Fibroblast of lung (primary cell): ENCODE measurements at regions not wholly inside any gene's neighbourhood (a gene's known extent, or its start where the extent isn't known, plus 50 kb on each side); places are given as distances from the start of the nearest gene placed in this dataset.

Experiments used
- EZH2 ChIP-seq: IDR thresholded peaks from 2 replicates; pipeline ENCODE4 v1.5.1; 2012; ENCODE audit warnings: low read length, control low read depth, mild to moderate bottlenecking; ENCODE audit errors: missing control alignments
- TF ChIP-seq, protein P1 (sequence below), 2 donors: IDR thresholded peaks in 1 of 2; conservative IDR thresholded peaks in 1 of 2; 1 replicate in 1 of 2; 2 replicates in 1 of 2; pipeline ENCODE4 v1.5.1; 2011 to 2012; ENCODE audit warnings: low read length in 2 of 2, control low read depth in 1 of 2, inconsistent platforms in 1 of 2, low read depth in 1 of 2, mild to moderate bottlenecking in 1 of 2

DNA sequence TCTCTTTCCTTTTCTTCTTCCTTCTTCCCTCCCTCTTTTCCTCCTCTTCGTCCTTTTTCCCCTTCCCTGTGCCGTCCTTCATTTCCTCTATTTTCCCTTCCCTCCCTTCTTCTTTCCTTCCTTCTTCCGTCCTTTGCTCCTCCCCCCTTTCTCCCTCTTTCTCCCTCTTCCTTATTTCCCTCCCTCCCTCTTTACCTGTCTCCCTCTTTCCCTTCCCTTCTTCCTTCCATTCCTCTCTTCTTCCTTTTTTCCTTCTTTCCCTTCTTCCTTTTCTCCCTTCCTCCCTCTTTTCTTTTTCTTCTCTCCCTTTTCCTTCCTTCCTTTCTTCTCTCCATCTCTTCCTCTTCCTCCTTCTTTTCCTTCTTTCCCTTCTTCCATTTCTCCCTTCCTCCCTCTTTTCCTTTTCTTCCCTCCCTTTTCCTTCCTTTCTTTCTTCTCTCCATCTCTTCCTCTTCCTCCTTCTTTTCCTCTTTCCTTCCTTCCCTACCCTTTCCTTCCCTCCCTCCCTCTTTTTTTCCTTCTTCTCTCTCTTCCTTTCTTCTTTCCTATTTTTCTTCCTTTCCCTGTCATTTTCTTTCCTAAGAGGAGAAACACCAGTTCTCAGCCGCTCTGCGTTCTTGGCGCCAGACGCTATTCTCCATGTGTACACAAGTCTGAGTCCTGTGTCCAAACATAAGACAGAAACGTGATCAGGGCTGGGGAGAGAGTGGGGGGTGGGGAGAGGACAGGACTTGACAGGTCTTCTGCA is 597.1 kb downstream of the MID1IP1 start:
- TF ChIP-seq, protein P1, sequence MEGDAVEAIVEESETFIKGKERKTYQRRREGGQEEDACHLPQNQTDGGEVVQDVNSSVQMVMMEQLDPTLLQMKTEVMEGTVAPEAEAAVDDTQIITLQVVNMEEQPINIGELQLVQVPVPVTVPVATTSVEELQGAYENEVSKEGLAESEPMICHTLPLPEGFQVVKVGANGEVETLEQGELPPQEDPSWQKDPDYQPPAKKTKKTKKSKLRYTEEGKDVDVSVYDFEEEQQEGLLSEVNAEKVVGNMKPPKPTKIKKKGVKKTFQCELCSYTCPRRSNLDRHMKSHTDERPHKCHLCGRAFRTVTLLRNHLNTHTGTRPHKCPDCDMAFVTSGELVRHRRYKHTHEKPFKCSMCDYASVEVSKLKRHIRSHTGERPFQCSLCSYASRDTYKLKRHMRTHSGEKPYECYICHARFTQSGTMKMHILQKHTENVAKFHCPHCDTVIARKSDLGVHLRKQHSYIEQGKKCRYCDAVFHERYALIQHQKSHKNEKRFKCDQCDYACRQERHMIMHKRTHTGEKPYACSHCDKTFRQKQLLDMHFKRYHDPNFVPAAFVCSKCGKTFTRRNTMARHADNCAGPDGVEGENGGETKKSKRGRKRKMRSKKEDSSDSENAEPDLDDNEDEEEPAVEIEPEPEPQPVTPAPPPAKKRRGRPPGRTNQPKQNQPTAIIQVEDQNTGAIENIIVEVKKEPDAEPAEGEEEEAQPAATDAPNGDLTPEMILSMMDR (conservative IDR thresholded peaks at IDR 0.05 in 1 of 2, IDR thresholded peaks at IDR 0.05 in 1 of 2; ENCODE audit: low read depth in 1 of 2, low read length in 2 of 2) = no peak
- no peak for TF ChIP-seq EZH2
